GM18909 (cell line): ENCODE measurements at regions not wholly inside any gene's neighbourhood (a gene's known extent, or its start where the extent isn't known, plus 50 kb on each side); places are given as distances from the start of the nearest gene placed in this dataset.
"Not testable (repeated sequence)": the region's sequence is repeated elsewhere in the genome, so short reads cannot be mapped to it uniquely, and the experiment has no call there.

Source experiments
- ATAC-seq: cut with Tn5 transposase; IDR thresholded peaks from one replicate; pipeline ENCODE4 v1.9.1; 2021; ENCODE audit warnings: mild to moderate bottlenecking; ENCODE audit not compliant: unreplicated experiment, poor library complexity

DNA sequence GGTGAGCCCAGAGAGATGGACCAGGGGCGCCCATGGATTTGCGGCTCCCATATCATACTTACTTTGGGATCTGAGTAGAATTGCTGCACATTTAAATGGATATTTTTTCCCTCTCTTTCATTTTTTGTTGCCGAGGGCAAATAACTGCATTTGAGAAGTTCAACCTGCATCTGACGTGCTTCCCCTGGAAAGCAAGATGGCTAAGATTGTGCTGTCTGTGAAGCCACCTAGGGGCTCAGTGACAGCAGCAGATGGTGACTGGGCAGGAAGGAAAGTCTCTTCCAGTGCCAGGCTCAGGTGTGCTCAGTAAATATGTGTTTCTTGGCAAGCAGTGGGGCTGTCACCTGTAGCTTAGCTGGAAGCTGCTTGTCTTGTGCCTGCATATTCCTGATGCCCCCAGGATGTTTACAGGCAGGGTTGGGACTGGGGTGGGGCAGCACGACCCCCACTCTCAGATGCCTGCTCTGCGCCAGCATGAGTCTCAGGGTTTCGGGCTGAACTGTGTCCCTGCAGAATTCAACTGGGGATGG, 59.8 kb upstream of the ETV3 start:
- no peak for ATAC-seq

- ATAC-seq, result not testable (repeated sequence)
Observed at GRCh38 chr1:157196670-157197456, 58.7 kb upstream of the ETV3 start.

GRCh38 chr1:157196245-157196543, 58.0 kb upstream of the ETV3 start:
- ATAC-seq, result no peak

GRCh38 chr1:157195521-157196244, 57.5 kb upstream of the ETV3 start:
- ATAC-seq, result no peak

- ATAC-seq, result no peak
Observed at GRCh38 chr1:157194731-157195520, 56.7 kb upstream of the ETV3 start.

DNA sequence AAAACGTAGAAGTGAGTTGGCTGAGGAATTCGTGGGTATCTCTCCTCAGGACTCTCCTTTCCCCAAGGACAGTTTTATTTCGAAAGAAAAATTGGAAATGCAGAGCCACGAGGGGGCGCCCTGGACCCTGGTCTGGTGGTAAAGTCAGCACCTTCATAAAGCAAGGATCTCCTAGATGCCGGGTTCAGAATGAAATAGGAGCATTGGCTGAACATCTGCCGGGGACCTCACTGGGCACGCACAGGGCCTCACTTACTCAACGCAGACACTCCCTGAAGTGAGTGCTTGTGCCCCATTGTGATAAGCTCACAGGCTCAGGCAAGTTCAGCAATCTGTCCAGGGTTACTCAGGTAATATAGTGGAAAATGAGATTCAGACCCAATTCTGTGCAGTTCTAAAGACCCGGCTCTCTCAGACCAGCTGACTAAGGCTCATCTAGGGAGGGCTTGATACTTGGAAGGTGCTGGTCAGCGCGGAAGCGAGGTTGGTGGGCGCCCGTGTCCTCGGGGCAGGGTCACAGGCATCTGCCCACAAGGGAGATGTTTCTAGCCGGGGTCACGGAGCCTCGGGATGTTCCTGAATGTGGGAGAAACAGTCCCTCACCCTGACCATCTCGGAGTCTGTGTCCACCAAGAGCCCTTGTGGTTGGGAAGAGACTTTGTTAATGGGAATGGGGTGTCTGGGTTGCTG, 55.7 kb upstream of the ETV3 start:
- ATAC-seq, result no peak

- no peak for ATAC-seq
Observed at GRCh38 chr1:157193219-157193618, 55.0 kb upstream of the ETV3 start.

DNA sequence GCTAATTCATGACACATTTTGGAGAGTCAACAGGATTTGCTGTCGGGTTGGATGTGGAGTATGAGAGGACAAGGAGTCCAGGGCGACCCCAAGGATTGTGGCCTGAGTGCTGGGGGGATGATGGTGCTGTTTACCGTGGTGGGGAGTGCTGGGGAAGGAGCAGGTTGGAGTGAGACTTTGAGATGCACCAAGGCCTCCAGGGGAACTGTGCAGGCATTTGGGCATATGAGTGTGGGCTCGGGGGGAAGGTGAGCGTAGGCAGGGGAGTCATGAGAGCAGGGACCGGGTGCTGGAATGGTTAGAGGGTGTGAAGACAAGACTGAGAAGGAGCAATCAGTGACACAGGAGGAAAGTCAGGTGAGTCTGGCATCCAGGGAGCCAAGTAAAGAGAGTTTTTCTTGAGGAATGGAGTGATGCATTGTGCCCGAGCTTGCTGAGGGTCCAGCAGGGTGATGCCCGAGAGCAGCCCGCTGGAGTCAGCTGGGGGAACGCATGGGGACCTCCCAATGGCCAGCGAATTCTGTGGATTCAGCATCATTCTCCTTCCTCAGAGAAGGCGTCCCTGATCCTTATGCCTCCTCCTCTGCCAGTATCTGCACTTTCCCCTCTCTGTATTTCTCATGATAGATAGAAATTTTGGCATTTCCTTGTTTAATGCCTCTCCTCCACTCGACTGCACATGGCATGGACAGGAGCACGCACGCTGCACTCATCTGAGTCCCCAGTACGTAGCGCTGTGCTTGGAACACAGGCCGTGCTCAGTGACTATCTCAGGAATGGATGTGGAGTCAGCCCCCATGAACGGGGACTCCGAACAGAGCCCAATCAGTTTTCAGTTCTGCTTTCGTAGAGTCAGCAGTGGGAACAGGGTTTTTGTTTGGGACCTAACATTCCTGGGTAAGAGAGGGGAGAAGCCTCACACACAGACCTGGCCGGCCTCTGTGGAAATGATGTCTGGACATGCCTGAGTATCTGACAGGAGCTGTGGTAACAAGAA, 52.1 kb upstream of the ETV3 start:
- no peak for ATAC-seq

DNA sequence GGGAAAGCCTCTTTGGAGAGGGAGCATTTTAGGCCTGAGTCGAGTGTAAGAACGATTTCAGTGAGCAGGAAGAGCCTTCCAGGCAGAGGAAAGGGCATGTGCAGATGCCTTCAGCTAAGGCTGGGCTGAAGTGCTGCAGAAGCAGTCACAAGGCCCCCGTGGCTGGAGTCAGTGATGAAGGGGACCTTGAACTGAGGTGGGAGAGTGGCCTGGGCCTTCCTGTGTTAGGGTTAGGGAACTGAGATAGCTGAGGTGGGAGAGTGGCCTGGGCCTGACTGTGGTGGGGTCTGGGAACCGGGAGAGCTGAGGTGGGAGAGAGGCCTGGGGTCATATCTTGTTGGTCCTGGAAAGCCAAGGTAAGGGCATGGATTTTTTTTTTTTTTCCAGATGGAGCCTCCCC, 50.9 kb upstream of the ETV3 start:
- no peak for ATAC-seq
